ENCODE measurements at regions not wholly inside any gene's neighbourhood (a gene's known extent, or its start where the extent isn't known, plus 50 kb on each side); places are given as distances from the start of the nearest gene placed in this dataset.
"Not testable (repeated sequence)": the region's sequence is repeated elsewhere in the genome, so short reads cannot be mapped to it uniquely, and the experiment has no call there.

GRCh38 chr14:101078170-101078891 is 174.8 kb upstream of the RTL1 start:
- DNase-seq (ENCODE audit: low read depth in 2 of 2) = no peak

DNA sequence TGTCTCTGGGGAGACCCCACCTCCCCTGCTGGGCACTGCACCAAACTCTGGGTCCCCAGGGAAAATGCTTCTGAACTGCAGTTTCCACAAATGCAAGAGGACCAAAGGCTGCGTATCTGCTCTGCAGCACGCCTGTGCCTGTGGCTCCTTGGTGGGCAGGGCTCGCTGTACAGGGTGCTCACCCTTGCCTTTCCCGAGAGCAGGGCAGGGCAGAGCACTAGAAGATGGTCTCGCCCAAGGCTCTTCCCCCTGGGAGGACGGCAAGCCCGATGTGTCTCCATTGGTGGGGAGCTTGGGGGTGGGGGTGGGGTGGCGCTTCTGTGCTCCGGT is 175.3 kb upstream of the RTL1 start:
- DNase-seq (ENCODE audit: low read depth in 2 of 2) = no peak

GRCh38 chr14:101080922-101081593 is 177.5 kb upstream of the RTL1 start:
- no peak for DNase-seq (ENCODE audit: low read depth in 2 of 2)

DNA sequence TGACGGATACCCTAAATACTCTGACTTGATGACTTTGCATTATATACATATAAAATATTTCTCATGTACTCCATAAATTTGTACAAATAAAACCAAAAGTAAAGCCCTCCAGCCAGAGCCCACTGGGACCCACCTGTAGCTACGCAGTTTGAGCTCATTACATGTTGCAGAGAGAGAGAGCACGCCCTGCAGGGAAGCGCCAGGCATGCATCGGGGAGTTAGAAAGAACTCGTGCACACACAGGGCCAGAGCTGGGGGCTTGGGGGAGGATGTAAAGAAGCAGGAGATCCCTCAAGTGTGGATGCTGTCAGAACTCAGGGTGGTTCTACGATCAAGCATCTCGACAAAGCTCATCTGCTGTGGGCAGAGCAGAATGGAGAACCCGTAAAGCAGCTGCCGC is 178.5 kb upstream of the RTL1 start:
- DNase-seq (ENCODE audit: low read depth in 2 of 2) = no peak

- DNase-seq (ENCODE audit: low read depth in 2 of 2) = no peak
Observed at GRCh38 chr14:101082436-101083384, 179.2 kb upstream of the RTL1 start.

- no peak for DNase-seq (ENCODE audit: low read depth in 2 of 2)
Observed at GRCh38 chr14:101083564-101084435, 180.3 kb upstream of the RTL1 start.

GRCh38 chr14:101084436-101084826 is 180.9 kb upstream of the RTL1 start:
- no peak for DNase-seq (ENCODE audit: low read depth in 2 of 2)

DNA sequence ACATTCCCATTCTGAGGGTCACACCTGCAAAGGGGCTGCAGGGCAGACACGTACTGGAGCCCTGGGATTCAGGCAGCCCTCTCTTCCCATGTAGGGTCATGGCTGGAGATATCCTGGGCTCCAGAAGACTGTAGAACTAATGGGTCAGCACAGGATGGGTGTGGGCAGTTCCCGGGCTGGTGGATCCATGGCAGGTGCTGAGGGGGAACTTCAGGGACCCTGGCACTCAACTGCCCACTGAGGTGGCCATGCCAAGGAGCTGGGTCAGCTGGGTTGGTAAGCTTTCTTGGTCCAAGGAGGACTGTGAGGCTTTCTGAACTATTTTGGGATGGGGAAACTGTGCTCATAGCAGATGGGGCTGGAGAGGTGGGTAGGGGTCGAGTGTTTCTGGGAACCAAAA is 183.4 kb upstream of the RTL1 start:
- no peak for DNase-seq (ENCODE audit: low read depth in 2 of 2)

DNA sequence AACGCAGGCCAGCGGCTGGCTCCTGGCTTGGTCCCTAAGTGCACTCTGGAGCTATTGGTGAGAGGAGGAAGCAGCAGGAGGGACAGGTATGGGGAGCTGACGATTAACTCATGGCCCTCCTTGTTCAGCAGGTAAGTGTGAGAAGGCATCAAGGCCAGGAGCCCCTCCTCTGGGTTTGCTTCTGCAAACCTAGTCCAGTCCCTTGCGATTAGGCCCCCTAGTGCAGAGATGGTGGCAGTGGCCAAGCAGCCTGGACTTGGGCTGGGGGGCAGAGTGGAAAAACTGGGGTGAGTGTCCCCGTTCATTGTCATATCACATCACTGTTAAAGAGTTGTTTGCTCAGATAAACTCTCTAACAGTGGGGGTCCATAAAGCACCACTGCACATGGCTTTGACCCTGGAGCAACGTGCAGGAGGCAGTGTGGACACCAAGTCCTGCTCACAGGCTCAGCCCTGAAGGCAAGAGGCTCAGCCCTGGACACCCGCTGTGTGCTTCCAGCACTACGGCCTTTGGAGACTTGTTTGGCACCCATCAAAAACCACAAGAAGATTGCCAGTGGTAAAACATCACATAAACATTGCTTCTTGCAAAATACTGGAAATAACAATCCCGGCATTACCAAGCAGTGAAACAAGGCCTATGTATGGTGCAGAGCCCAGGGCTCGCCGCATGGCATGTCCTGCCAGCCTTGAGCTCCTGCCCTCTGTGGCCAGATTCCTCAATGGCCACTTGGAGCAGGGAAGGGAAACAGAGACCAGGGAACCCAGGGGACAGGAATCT is 184.3 kb upstream of the RTL1 start:
- DNase-seq (ENCODE audit: low read depth in 2 of 2) = no peak

DNA sequence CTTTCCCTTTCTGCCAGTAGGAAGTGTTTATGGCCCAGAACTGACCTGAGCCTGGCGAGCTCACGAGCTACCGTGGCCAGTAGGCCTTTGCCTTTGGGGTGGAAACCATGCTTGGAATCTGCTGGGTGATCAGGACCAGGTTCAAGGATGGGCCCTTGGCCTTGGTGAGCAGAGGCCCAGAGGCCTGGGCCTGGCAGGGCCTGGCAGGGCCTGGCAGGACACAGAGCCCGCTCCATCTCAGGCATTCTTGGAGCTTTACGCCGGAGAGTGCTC is 184.8 kb upstream of the RTL1 start:
- no peak for DNase-seq (ENCODE audit: low read depth in 2 of 2)

GRCh38 chr14:101088714-101089113 is 185.2 kb upstream of the RTL1 start:
- DNase-seq (ENCODE audit: low read depth in 2 of 2) = no peak

- DNase-seq (ENCODE audit: low read depth in 2 of 2) = not testable (repeated sequence)
Observed at GRCh38 chr14:101090478-101090877, 187.0 kb upstream of the RTL1 start.

DNA sequence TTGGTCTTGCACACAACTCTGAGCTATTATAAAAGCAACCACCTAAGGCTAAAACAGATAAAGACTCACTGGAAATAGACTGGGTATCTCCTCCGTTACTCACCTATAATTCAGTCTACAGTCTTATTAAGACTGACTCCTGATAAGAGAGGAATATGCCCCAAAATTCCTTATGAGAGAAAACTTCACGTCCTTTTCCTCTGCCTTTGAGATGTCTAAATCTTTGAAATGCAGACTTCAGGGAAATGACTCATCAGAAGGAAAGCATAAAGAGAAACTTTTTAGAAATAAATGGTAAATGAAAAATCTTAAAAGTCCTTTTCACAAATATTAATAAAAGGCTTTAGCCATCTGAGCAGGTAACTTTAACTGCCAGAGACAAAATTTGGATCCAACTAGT is 187.5 kb upstream of the RTL1 start:
- DNase-seq (ENCODE audit: low read depth in 2 of 2) = no peak

DNA sequence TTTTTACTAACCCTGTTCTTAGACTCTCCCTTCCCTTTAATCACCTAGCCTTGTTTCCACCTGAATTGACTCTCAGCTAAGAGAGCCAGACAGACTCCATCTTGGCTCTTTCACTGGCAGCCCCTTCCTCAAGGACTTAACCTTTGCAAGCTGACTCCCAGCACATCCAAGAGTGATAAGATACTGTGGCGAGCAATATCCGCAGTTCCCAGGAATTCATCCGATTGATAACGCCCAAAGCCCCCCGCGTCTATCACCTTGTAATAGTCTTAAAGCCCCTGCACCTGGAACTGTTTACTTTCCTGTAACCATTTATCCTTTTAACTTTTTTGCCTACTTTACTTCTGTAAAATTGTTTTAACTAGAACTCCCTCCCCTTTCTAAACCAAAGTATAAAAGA is 191.4 kb upstream of the RTL1 start:
- not testable (repeated sequence) for DNase-seq (ENCODE audit: low read depth in 2 of 2)

DNA sequence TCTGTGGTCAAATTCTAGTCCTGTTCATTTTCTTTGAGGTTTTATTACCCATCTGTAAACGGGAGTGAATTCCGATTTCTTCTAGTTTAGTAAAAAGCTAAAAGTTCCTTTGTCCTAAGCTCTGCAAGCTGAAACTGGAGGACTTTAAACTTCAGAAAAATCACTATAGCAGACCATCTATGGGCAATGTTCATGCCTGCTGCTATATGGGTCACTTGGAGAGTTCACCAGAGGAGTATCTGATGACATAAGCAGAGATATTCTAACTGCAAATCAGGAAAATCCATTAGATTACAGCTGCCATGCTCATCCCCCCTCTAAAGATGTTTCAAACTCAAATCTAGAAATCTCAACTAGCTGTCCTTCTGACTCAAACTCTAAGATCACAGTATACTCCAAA is 193.0 kb upstream of the RTL1 start:
- DNase-seq (ENCODE audit: low read depth in 2 of 2) = no peak

DNA sequence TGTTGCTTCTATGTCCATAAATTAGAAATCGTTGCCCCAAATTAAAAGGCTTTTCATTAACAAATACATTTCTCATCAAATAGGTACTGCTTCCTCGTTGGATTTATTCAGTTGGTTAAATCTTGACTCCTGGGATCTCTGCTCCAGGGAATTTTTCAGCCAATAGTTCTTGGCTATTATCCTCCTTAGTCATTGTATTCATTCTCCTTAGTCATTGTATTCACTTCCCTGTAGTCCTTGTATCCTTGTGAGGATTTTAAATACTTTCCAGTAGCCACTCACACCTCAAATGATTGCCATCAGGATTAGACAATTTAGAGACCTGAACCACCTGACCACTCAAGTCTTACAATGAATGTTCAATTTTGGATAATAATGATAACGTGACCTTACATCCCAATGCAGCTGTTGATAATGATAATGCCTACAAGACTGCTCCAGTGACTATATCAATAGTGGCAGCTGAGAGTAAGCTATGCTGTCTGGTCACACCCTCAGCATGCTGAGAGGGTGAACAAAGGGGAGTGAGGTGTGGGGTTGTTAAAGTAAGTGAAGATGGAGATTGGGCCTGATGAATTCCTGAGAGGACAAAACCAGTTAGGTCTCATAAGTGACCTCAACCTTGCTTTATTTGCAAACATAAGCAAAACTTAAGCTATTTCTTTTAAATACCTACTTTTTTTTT is 193.7 kb upstream of the RTL1 start:
- no peak for DNase-seq (ENCODE audit: low read depth in 2 of 2)

DNA sequence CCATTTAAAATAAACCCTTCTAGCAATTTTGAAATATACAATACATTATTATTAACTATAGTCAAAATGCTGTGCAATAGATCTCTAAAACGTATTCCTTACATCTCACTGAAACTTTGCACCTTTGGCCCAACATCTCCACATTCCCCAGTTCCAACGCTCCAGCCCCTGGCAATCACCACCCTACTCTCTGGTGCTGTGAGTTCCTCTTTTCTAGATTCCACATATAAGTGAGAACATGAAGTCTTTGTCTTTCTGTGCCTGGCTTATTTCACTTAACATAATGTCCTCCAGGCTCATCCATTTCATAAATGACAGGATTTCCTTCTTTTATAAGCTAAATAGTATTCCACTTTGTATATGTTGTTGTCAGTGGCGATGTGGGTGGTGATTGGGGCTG is 194.7 kb upstream of the RTL1 start:
- DNase-seq (ENCODE audit: low read depth in 2 of 2) = no peak

DNA sequence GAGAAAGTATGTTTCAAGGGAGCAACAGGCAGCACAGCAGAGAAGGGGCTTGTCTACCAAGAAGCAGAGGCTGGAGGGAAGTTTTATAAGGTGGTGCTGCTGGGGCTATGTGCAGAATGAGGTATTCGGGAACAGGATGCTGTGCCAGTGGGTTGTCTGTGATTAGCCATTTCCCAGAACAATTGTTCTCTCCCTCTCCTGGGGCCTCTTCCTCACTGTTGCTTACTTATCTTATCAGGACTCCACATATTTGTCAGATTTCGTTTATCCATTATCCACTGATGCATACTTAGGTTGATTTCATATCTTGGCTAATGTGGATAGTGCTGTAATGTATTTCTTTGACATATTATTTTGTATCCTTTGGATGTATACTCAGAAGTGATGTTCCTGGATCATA is 195.1 kb upstream of the RTL1 start:
- DNase-seq (ENCODE audit: low read depth in 2 of 2) = no peak

GRCh38 chr14:101101456-101102056 is 198.0 kb upstream of the RTL1 start:
- DNase-seq (ENCODE audit: low read depth in 2 of 2) = no peak

- DNase-seq (ENCODE audit: low read depth in 2 of 2) = no peak
Observed at GRCh38 chr14:101102875-101103274, 199.4 kb upstream of the RTL1 start.

Measured in stimulated activated CD8-positive, alpha-beta memory T cell treated with anti-CD3 and anti-CD28 coated beads, Interleukin-2, amount 100 ng/mL, for 48 hours (primary cell).